Hepatocyte (in vitro differentiated cells): ENCODE measurements at regions not wholly inside any gene's neighbourhood (a gene's known extent, or its start where the extent isn't known, plus 50 kb on each side); places are given as distances from the start of the nearest gene placed in this dataset.

Experiments used
- DNase-seq: peaks from one replicate; pipeline ENCODE4 v3.0.0-alpha.2; 2016; ENCODE audit warnings: low spot score
- H2AFZ ChIP-seq: fragments of 200-600 bp; sonication (generic); 2 replicates; pipeline ENCODE4 v1.6.0; 2016; ENCODE audit warnings: antibody characterized with exemption, mild to moderate bottlenecking
- H3K27ac ChIP-seq: fragments of 200-600 bp; sonication (generic); 2 replicates; pipeline ENCODE4 v1.5.1; 2016; ENCODE audit warnings: mild to moderate bottlenecking
- H3K27me3 ChIP-seq: fragments of 200-600 bp; sonication (generic); 2 replicates; pipeline ENCODE4 v1.6.1; 2016
- H3K36me3 ChIP-seq: fragments of 200-600 bp; sonication (generic); replicated peaks from 2 replicates; pipeline ENCODE4 v1.5.1; 2016; ENCODE audit warnings: low read depth; ENCODE audit not compliant: insufficient read depth
- H3K4me1 ChIP-seq: fragments of 200-600 bp; sonication (generic); 2 replicates; pipeline ENCODE4 v1.5.1; 2016; ENCODE audit warnings: mild to moderate bottlenecking, moderate library complexity; ENCODE audit not compliant: insufficient read depth
- H3K4me2 ChIP-seq: fragments of 200-600 bp; sonication (generic); 2 replicates; pipeline ENCODE4 v1.6.0; 2016
- H3K4me3 ChIP-seq: fragments of 200-600 bp; sonication (generic); 2 replicates; pipeline ENCODE4 v1.5.1; 2016; ENCODE audit warnings: mild to moderate bottlenecking
- H3K79me2 ChIP-seq: fragments of 200-600 bp; sonication (generic); 2 replicates; pipeline ENCODE4 v1.6.0; 2017; ENCODE audit warnings: mild to moderate bottlenecking
- H3K9me2 ChIP-seq: fragments of 200-600 bp; sonication (generic); replicated peaks from 2 replicates; pipeline ENCODE4 v1.6.0; 2017; ENCODE audit warnings: mild to moderate bottlenecking; ENCODE audit not compliant: insufficient read depth
- H3K9me3 ChIP-seq: fragments of 200-600 bp; sonication (generic); 2 replicates; pipeline ENCODE4 v1.5.1; 2016; ENCODE audit warnings: low read depth, mild to moderate bottlenecking
- H4K20me1 ChIP-seq: fragments of 200-600 bp; sonication (generic); 2 replicates; pipeline ENCODE4 v1.6.0; 2016; ENCODE audit warnings: mild to moderate bottlenecking; ENCODE audit not compliant: insufficient read depth, poor library complexity, severe bottlenecking
- CTCF ChIP-seq: fragments of 200-600 bp; sonication (generic); IDR thresholded peaks from 2 replicates; pipeline ENCODE4 v1.5.1; 2016; ENCODE audit warnings: antibody characterized with exemption, mild to moderate bottlenecking; ENCODE audit not compliant: poor library complexity
- EZH2 ChIP-seq: fragments of 200-600 bp; sonication (generic); IDR thresholded peaks from 2 replicates; pipeline ENCODE4 v1.6.1; 2016; ENCODE audit warnings: antibody characterized with exemption, mild to moderate bottlenecking, borderline replicate concordance
- EZH2phosphoT487 ChIP-seq: fragments of 200-600 bp; sonication (generic); IDR thresholded peaks from one replicate; pipeline ENCODE4 v1.6.1; 2018; ENCODE audit warnings: antibody characterized with exemption, mild to moderate bottlenecking, low read depth, moderate library complexity; ENCODE audit not compliant: unreplicated experiment, severe bottlenecking
- WGBS: methylation state at CpG from one replicate; pipeline ENCODE4 v1.1.6; 2016; ENCODE audit warnings: low lambda C conversion rate; ENCODE audit errors: missing lambda C conversion rate; 5-methylcytosine and 5-hydroxymethylcytosine counted together

- 81% methylated on average over 1 of the region's 1 CpG for WGBS
- H3K4me2 ChIP-seq, result no peak overlapping the region
- no peaks in the 10 kb centered on the region for H3K9me3 ChIP-seq
- no peaks in the 10 kb centered on the region for H4K20me1 ChIP-seq
- no peaks in the 10 kb centered on the region for H3K79me2 ChIP-seq
- DNase-seq, result no peak
- no peak overlapping the region for H2AFZ ChIP-seq
- TF ChIP-seq EZH2phosphoT487 (no peak), EZH2 (no peak), CTCF (no peak)
- H3K9me2 ChIP-seq, result no peaks in the 10 kb centered on the region
- H3K4me1 ChIP-seq, result peaks cover 7% of the 10 kb centered on the region
- H3K27ac ChIP-seq, result no peak overlapping the region
- no peaks in the 10 kb centered on the region for H3K36me3 ChIP-seq
- no peak overlapping the region for H3K4me3 ChIP-seq
- H3K27me3 ChIP-seq, result no peaks in the 10 kb centered on the region
Measured at GRCh38 chr5:61994171-61994570, 311.8 kb upstream of the KIF2A start.

GRCh38 chr5:61995486-61995885 is 310.5 kb upstream of the KIF2A start:
- peaks cover 7% of the 10 kb centered on the region for H3K4me1 ChIP-seq
- TF ChIP-seq EZH2 (no peak), CTCF (no peak), EZH2phosphoT487 (no peak)
- no peak overlapping the region for H3K4me3 ChIP-seq
- no peak for DNase-seq
- WGBS, result 88% methylated on average over 2 of the region's 2 CpGs
- H2AFZ ChIP-seq, result no peak overlapping the region
- no peak overlapping the region for H3K27ac ChIP-seq
- H3K79me2 ChIP-seq, result no peaks in the 10 kb centered on the region
- H4K20me1 ChIP-seq, result no peaks in the 10 kb centered on the region
- H3K9me3 ChIP-seq, result no peaks in the 10 kb centered on the region
- no peak overlapping the region for H3K4me2 ChIP-seq
- H3K27me3 ChIP-seq, result no peaks in the 10 kb centered on the region
- no peaks in the 10 kb centered on the region for H3K36me3 ChIP-seq
- H3K9me2 ChIP-seq, result no peaks in the 10 kb centered on the region

- Histone ChIP-seq H3K4me2 (no peak overlapping the region), H3K4me3 (no peak overlapping the region), H3K4me1 (no peaks in the 10 kb centered on the region), H3K9me3 (no peaks in the 10 kb centered on the region), H4K20me1 (no peaks in the 10 kb centered on the region), H3K27ac (no peak overlapping the region), H3K27me3 (no peaks in the 10 kb centered on the region), H3K36me3 (no peaks in the 10 kb centered on the region), H2AFZ (no peak overlapping the region), H3K79me2 (no peaks in the 10 kb centered on the region), H3K9me2 (no peaks in the 10 kb centered on the region)
- TF ChIP-seq EZH2, result no peak
- no peak for TF ChIP-seq CTCF
- no peak for TF ChIP-seq EZH2phosphoT487
- no peak for DNase-seq
Measured at GRCh38 chr5:61999371-61999770, 306.6 kb upstream of the KIF2A start.

- Histone ChIP-seq H3K79me2 (no peaks in the 10 kb centered on the region), H2AFZ (no peak overlapping the region), H3K9me2 (no peaks in the 10 kb centered on the region), H3K27ac (no peak overlapping the region), H3K36me3 (no peaks in the 10 kb centered on the region), H3K4me2 (no peak overlapping the region), H3K4me3 (no peak overlapping the region), H3K9me3 (no peaks in the 10 kb centered on the region), H3K27me3 (no peaks in the 10 kb centered on the region), H3K4me1 (no peaks in the 10 kb centered on the region), H4K20me1 (no peaks in the 10 kb centered on the region)
- TF ChIP-seq CTCF (no peak), EZH2 (no peak), EZH2phosphoT487 (no peak)
- no peak for DNase-seq
Measured at GRCh38 chr5:62000646-62001045, 305.4 kb upstream of the KIF2A start.
